ENCODE measurements at regions not wholly inside any gene's neighbourhood (a gene's known extent, or its start where the extent isn't known, plus 50 kb on each side); places are given as distances from the start of the nearest gene placed in this dataset.

- no peak for TF ChIP-seq ELF1 (IDR thresholded peaks at IDR 0.05; ENCODE audit: borderline replicate concordance, low read depth)
- TF ChIP-seq CEBPB (IDR thresholded peaks at IDR 0.05; ENCODE audit: low read depth), result no peak
- TF ChIP-seq CTCF (IDR thresholded peaks at IDR 0.05 in 2 of 3, conservative IDR thresholded peaks at IDR 0.05 in 1 of 3; ENCODE audit: borderline replicate concordance in 1 of 3, insufficient read depth in 1 of 3, low read depth in 2 of 3, low read length in 2 of 3), result no peak
- TF ChIP-seq CBX3 (IDR thresholded peaks at IDR 0.05; ENCODE audit: low read depth), result no peak
- no peak for TF ChIP-seq SRF (IDR thresholded peaks at IDR 0.05; ENCODE audit: low read depth)
- TF ChIP-seq MAX (IDR thresholded peaks at IDR 0.05), result no peak
- TF ChIP-seq ATF3 (IDR thresholded peaks at IDR 0.05), result no peak
- no peak for TF ChIP-seq YY1 (IDR thresholded peaks at IDR 0.05; ENCODE audit: extremely low read depth, insufficient replicate concordance, low read depth, low read length)
Measured at GRCh38 chr15:70236341-70237086, 138.8 kb upstream of the TLE3 start (continued).

GRCh38 chr15:70235347-70235746 is 137.6 kb upstream of the TLE3 start:
- H3K9me3 ChIP-seq (ENCODE audit: control insufficient read depth in 1 of 2, insufficient read depth in 1 of 2, low read depth in 1 of 2, low read length in 2 of 2), result peaks cover 3 to 7% of the 10 kb centered on the region in 2 experiments; a peak in 2 of 4 replicates
- no peaks in the 10 kb centered on the region for H3K27me3 ChIP-seq (ENCODE audit: insufficient read depth, low read length)
- H3K4me3 ChIP-seq (replicated peaks in 1 of 2; ENCODE audit: low read depth in 1 of 2, low read length in 2 of 2), result no peak overlapping the region
- no TSS peak for BruUV-seq (replicated peaks)
- ATAC-seq (no peak), DNase-seq (ENCODE audit: low read depth, low spot score) (no peak)
- no peak overlapping the region for H2AFZ ChIP-seq (ENCODE audit: low read depth, low read length, poor library complexity, severe bottlenecking)
- ChIA-PET RAD21 (ENCODE audit: low non-redundant PET in 1 of 2, low total read pairs in 2 of 2, uncharacterized antibody in 2 of 2, unreplicated experiment in 2 of 2) (no interaction called here), POLR2A (no interaction called here), CTCF (no interaction called here)
- H3K9ac ChIP-seq (ENCODE audit: low read length), result no peak overlapping the region
- no peaks in the 10 kb centered on the region for H4K20me1 ChIP-seq (ENCODE audit: insufficient read depth)
- H3K4me2 ChIP-seq (ENCODE audit: low read length), result no peak overlapping the region
- H3K27ac ChIP-seq (ENCODE audit: low read depth, low read length), result no peak overlapping the region
- H3K4me1 ChIP-seq (ENCODE audit: control insufficient read depth in 1 of 2, insufficient read depth in 2 of 2, low read length in 2 of 2), result no peaks in the 10 kb centered on the region
- H3K9me2 ChIP-seq (ENCODE audit: insufficient read depth), result no peaks in the 10 kb centered on the region
- no peaks in the 10 kb centered on the region for H3K36me3 ChIP-seq (ENCODE audit: control insufficient read depth in 1 of 2, insufficient read depth in 2 of 2, low read length in 2 of 2)
- intact Hi-C loops (cut with micrococcal nuclease), result no loop called here
- no peaks in the 10 kb centered on the region for H3K79me2 ChIP-seq (ENCODE audit: insufficient read depth, low read length)
- TF ChIP-seq POLR2A (IDR thresholded peaks at IDR 0.05; ENCODE audit: borderline replicate concordance, extremely low read depth, insufficient read depth, insufficient read length), result no peak
- TF ChIP-seq ELF1 (IDR thresholded peaks at IDR 0.05; ENCODE audit: borderline replicate concordance, low read depth), result no peak
- TF ChIP-seq EZH2phosphoT487 (IDR thresholded peaks at IDR 0.05; ENCODE audit: borderline replicate concordance), result no peak
- no peak for TF ChIP-seq MAX (IDR thresholded peaks at IDR 0.05)
- no peak for TF ChIP-seq FOSL1 (IDR thresholded peaks at IDR 0.05; ENCODE audit: low read depth)
- TF ChIP-seq POLR2AphosphoS5 (IDR thresholded peaks at IDR 0.05; ENCODE audit: low read depth, low read length), result no peak
- TF ChIP-seq SP1 (IDR thresholded peaks at IDR 0.05; ENCODE audit: low read depth), result no peak
- TF ChIP-seq ATF3 (IDR thresholded peaks at IDR 0.05), result no peak
- TF ChIP-seq RAD21 (IDR thresholded peaks at IDR 0.05; ENCODE audit: low read depth), result no peak
- TF ChIP-seq EGR1 (IDR thresholded peaks at IDR 0.05; ENCODE audit: low read depth), result no peak
- no peak for TF ChIP-seq EZH2 (IDR thresholded peaks at IDR 0.05)
- TF ChIP-seq SIN3A (IDR thresholded peaks at IDR 0.05; ENCODE audit: low read depth), result no peak
- TF ChIP-seq REST (IDR thresholded peaks at IDR 0.05; ENCODE audit: low read depth), result no peak
- no peak for TF ChIP-seq TCF7L2 (IDR thresholded peaks at IDR 0.05; ENCODE audit: borderline replicate concordance, extremely low read depth, insufficient read depth, insufficient read length)
- TF ChIP-seq CEBPB (IDR thresholded peaks at IDR 0.05; ENCODE audit: low read depth), result no peak
- TF ChIP-seq CBX3 (IDR thresholded peaks at IDR 0.05; ENCODE audit: low read depth), result no peak
